Right lobe of liver (tissue), 4 donors: ENCODE measurements at regions not wholly inside any gene's neighbourhood (a gene's known extent, or its start where the extent isn't known, plus 50 kb on each side); places are given as distances from the start of the nearest gene placed in this dataset.
"Not testable (repeated sequence)": the region's sequence is repeated elsewhere in the genome, so short reads cannot be mapped to it uniquely, and the experiment has no call there.

Experiments used
- POLR2A ChIP-seq: fragments of 450-650 bp; IDR thresholded peaks from one replicate; pipeline ENCODE4 v1.6.1; 2017; ENCODE audit warnings: antibody characterized with exemption, mild to moderate bottlenecking
- TF ChIP-seq, protein P1 (sequence below), 4 donors: fragments of 200-600 bp in 3 of 4; fragments of 450-650 bp in 1 of 4; IDR thresholded peaks; one replicate each; pipeline versions ENCODE4 v1.5.1 to v1.8.0; 2016 to 2022; ENCODE audit warnings: antibody characterized with exemption in 4 of 4, mild to moderate bottlenecking in 2 of 4
- donor health status: DM: no; HTN: no; CAD: no.
- donor health status: DM: no; HTN: no; CAD: no.
- donor health status: DM: no; HTN: yes; CAD: no.

DNA sequence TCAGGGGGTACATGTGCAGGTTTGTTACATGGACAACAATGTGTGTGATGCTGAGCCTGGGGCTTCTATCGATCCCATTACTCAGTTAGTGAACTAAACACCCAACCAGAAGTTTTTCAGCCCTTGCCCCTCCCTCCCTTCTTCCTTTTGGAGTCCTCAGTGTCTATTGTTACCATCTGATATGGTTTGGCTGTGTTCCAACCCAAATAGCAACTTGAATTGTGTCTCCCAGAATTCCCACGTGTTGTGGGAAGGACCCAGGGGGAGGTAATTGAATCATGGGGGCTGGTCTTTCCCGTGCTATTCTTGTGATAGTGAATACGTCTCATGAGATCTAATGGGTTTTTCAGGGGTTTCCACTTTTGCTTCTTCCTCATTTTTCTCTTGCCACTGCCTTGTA, 186.3 kb downstream of the AEBP2 start:
- TF ChIP-seq, protein P1, sequence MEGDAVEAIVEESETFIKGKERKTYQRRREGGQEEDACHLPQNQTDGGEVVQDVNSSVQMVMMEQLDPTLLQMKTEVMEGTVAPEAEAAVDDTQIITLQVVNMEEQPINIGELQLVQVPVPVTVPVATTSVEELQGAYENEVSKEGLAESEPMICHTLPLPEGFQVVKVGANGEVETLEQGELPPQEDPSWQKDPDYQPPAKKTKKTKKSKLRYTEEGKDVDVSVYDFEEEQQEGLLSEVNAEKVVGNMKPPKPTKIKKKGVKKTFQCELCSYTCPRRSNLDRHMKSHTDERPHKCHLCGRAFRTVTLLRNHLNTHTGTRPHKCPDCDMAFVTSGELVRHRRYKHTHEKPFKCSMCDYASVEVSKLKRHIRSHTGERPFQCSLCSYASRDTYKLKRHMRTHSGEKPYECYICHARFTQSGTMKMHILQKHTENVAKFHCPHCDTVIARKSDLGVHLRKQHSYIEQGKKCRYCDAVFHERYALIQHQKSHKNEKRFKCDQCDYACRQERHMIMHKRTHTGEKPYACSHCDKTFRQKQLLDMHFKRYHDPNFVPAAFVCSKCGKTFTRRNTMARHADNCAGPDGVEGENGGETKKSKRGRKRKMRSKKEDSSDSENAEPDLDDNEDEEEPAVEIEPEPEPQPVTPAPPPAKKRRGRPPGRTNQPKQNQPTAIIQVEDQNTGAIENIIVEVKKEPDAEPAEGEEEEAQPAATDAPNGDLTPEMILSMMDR (IDR thresholded peaks at IDR 0.05) = not testable (repeated sequence)
- not testable (repeated sequence) for TF ChIP-seq POLR2A
